Erythroblast (primary cell): ENCODE measurements at regions not wholly inside any gene's neighbourhood (a gene's known extent, or its start where the extent isn't known, plus 50 kb on each side); places are given as distances from the start of the nearest gene placed in this dataset.

Experiments
- GATA1 ChIP-seq: IDR thresholded peaks from 2 replicates; pipeline ENCODE4 v1.6.1; 2011; ENCODE audit warnings: low read depth, mild to moderate bottlenecking, control low read depth, low read length, moderate library complexity
- POLR2A ChIP-seq: IDR thresholded peaks from 2 replicates; pipeline ENCODE4 v1.6.1; 2011; ENCODE audit warnings: mild to moderate bottlenecking, low read length

GRCh38 chr11:92159931-92160330 lies 64.7 kb upstream of the FAT3 start:
- no peak for TF ChIP-seq POLR2A
- TF ChIP-seq GATA1: no peak
